HepG2 (cell line): ENCODE measurements at regions not wholly inside any gene's neighbourhood (a gene's known extent, or its start where the extent isn't known, plus 50 kb on each side); places are given as distances from the start of the nearest gene placed in this dataset.

Source experiments
- ATAC-seq: fragments of 200-7000 bp; cut with Tn5 transposase; 3 replicates; pipeline ENCODE4 v1.9.1; 2020; ENCODE audit warnings: mild to moderate bottlenecking, moderate library complexity
- BruUV-seq: library from RNA; stranded (reverse); fragments of 400-500 nt; replicated peaks from 2 replicates; lab custom pipeline; 2021; lab: Mats Ljungman, UMichigan
- CTCF ChIA-PET: fragments of 300-600 bp; formaldehyde crosslinking; extraction: SDS; loops from one replicate; lab custom pipeline; 2021; ENCODE audit warnings: low total read pairs, inconsistent platforms, low intra/inter-chr PET ratio; lab: Yijun Ruan, JAX
- POLR2A ChIA-PET: fragments of 350-600 bp; sonication (Branson Sonifier 250); formaldehyde crosslinking; loops from one replicate; lab custom pipeline; 2020; ENCODE audit warnings: antibody characterized with exemption, inconsistent platforms; lab: Yijun Ruan, JAX
- DNase-seq: peaks from one replicate; pipeline ENCODE4 v3.0.0-alpha.2; 2015; ENCODE audit warnings: low spot score
- FAIRE-seq: peaks from 3 replicates; lab custom pipeline; 2011; peaks lifted over from hg19 to GRCh38; lab: Jason Lieb, UNC
- H2AFZ ChIP-seq: one replicate; pipeline ENCODE4 v1.6.1; 2011; ENCODE audit warnings: low read length, inconsistent platforms
- H3K27ac ChIP-seq: fragments of 300-600 bp; 3 replicates; pipeline ENCODE4 v1.8.0; 2011; ENCODE audit warnings: mixed run types, mild to moderate bottlenecking, mixed read lengths, low read length, inconsistent platforms; ENCODE audit not compliant: insufficient read depth; ENCODE audit errors: extremely low read length
- H3K27me3 ChIP-seq, 2 experiments: fragments of 200-600 bp in 1 of 2; 2 replicates in 1 of 2; 3 replicates in 1 of 2; pipeline versions ENCODE4 v1.6.0 to v1.8.0; 2011; ENCODE audit warnings: low read length in 2 of 2, mild to moderate bottlenecking in 2 of 2, moderate library complexity in 2 of 2, inconsistent platforms in 1 of 2; ENCODE audit not compliant: insufficient read depth in 2 of 2, control insufficient read depth in 1 of 2
- H3K36me3 ChIP-seq, 2 experiments: fragments of 200-600 bp in 1 of 2; replicated peaks in 1 of 2; 2 replicates in 1 of 2; 3 replicates in 1 of 2; pipeline versions ENCODE4 v1.5.1 to v1.8.0; 2011; ENCODE audit warnings: low read length in 2 of 2, inconsistent platforms in 1 of 2; ENCODE audit not compliant: insufficient read depth in 2 of 2, control insufficient read depth in 1 of 2
- H3K4me1 ChIP-seq: 2 replicates; pipeline ENCODE4 v1.5.1; 2012; ENCODE audit warnings: low read length, inconsistent platforms; ENCODE audit not compliant: insufficient read depth
- H3K4me2 ChIP-seq: 2 replicates; pipeline ENCODE4 v1.6.0; 2011; ENCODE audit warnings: low read depth, low read length, inconsistent platforms
- H3K4me3 ChIP-seq, 3 experiments: fragments of 200-600 bp in 1 of 3; sonication (generic), shearing (Covaris generic) in 1 of 3; replicated peaks in 1 of 3; 2 replicates each; pipeline ENCODE4 v1.5.1; 2011 to 2016; ENCODE audit warnings: low read length in 3 of 3, inconsistent platforms in 2 of 3, low read depth in 2 of 3, mild to moderate bottlenecking in 2 of 3, control low read depth in 1 of 3, mixed read lengths in 1 of 3; ENCODE audit not compliant: insufficient read depth in 1 of 3
- H3K79me2 ChIP-seq: one replicate; pipeline ENCODE4 v1.6.1; 2011; ENCODE audit warnings: low read length, inconsistent platforms; ENCODE audit not compliant: insufficient read depth
- H3K9ac ChIP-seq: 2 replicates; pipeline ENCODE4 v1.6.0; 2011; ENCODE audit warnings: mild to moderate bottlenecking, low read depth, low read length, inconsistent platforms; ENCODE audit not compliant: insufficient read depth
- H3K9me3 ChIP-seq: 2 replicates; pipeline ENCODE4 v1.5.1; 2012; ENCODE audit warnings: mild to moderate bottlenecking, low read length
- H4K20me1 ChIP-seq: 2 replicates; pipeline ENCODE4 v1.6.0; 2011; ENCODE audit warnings: inconsistent platforms, mild to moderate bottlenecking, low read length, moderate library complexity; ENCODE audit not compliant: insufficient read depth
- KIAA2018 ChIP-seq: sonication (generic); formaldehyde crosslinking; IDR thresholded peaks from 2 replicates; pipeline ENCODE4 v1.5.0; 2020; ENCODE audit warnings: mild to moderate bottlenecking, missing genetic modification reagents, borderline replicate concordance
- TAF15 ChIP-seq: fragments of 200-400 bp; formaldehyde crosslinking; IDR thresholded peaks from one replicate; pipeline ENCODE4 v1.6.1; 2018; ENCODE audit warnings: mild to moderate bottlenecking, low read depth, low read length; ENCODE audit not compliant: poor library complexity, severe bottlenecking
- TFDP2 ChIP-seq: sonication (generic); formaldehyde crosslinking; IDR thresholded peaks from 2 replicates; pipeline ENCODE4 v1.4.0; 2020; ENCODE audit warnings: missing genetic modification reagents
- TOPORS ChIP-seq: sonication (generic); formaldehyde crosslinking; IDR thresholded peaks from 2 replicates; pipeline ENCODE4 v1.8.0; 2023; ENCODE audit warnings: mild to moderate bottlenecking, missing genetic modification reagents
- ZNF574 ChIP-seq: sonication (generic); formaldehyde crosslinking; IDR thresholded peaks from 2 replicates; pipeline ENCODE4 v1.4.0; 2020; ENCODE audit warnings: missing genetic modification reagents
- ZNF652 ChIP-seq: IDR thresholded peaks from 2 replicates; pipeline ENCODE4 v1.6.1; 2016; ENCODE audit warnings: low read depth, borderline replicate concordance
- ZNF780A ChIP-seq: sonication (generic); formaldehyde crosslinking; IDR thresholded peaks from 2 replicates; pipeline ENCODE4 v1.8.0; 2022; ENCODE audit warnings: mild to moderate bottlenecking, missing genetic modification reagents, moderate library complexity
- ZNF792 ChIP-seq: IDR thresholded peaks from 2 replicates; pipeline ENCODE4 v1.6.1; 2016
- WGBS: methylation state at CpG from one replicate; pipeline ENCODE4 v1.1.6; 2017; ENCODE audit warnings: low lambda C conversion rate; 5-methylcytosine and 5-hydroxymethylcytosine counted together
- in situ Hi-C: cut with HindIII; loops from 2 replicates; pipeline ENCODE4 v1.10.0; 2017; ENCODE audit warnings: low pct_unique_long_range_greater_than_20kb; ENCODE audit not compliant: extremely low pct_ligation_motif_present
- intact Hi-C: fragments of 100-400 bp; cut with micrococcal nuclease; formaldehyde crosslinking; loops from one replicate; pipeline ENCODE4 v1.10.0; 2022; ENCODE audit not compliant: unreplicated experiment

GRCh38 chr4:31141095-31141831 is 421.1 kb downstream of the PCDH7 start (continued):
- TF ChIP-seq TFDP2 (CRISPR knock-in tag) (no peak), KIAA2018 (CRISPR knock-in tag) (no peak)
- TF ChIP-seq, all 625 proteins: peak for 0

GRCh38 chr4:31141832-31142142 is 421.6 kb downstream of the PCDH7 start:
- BruUV-seq: no TSS peak
- POLR2A ChIA-PET: no interaction called here
- H3K4me3 ChIP-seq: no peak overlapping the region
- WGBS: 11% methylated on average over 1 of the region's 1 CpG
- no peak overlapping the region for H3K4me2 ChIP-seq
- no peaks in the 10 kb centered on the region for H3K27me3 ChIP-seq
- no peak for FAIRE-seq
- intact Hi-C loops (no loop called here), in situ Hi-C loops (no loop called here)
- no peak for ATAC-seq
- H3K36me3 ChIP-seq: no peaks in the 10 kb centered on the region
- no peak overlapping the region for H2AFZ ChIP-seq
- no peaks in the 10 kb centered on the region for H3K4me1 ChIP-seq
- CTCF ChIA-PET: no interaction called here
- no peaks in the 10 kb centered on the region for H3K79me2 ChIP-seq
- H4K20me1 ChIP-seq: no peaks in the 10 kb centered on the region
- H3K9me3 ChIP-seq: no peaks in the 10 kb centered on the region
- DNase-seq: no peak
- H3K27ac ChIP-seq: no peak overlapping the region
- no peak overlapping the region for H3K9ac ChIP-seq
- no peak for TF ChIP-seq TAF15
- TF ChIP-seq ZNF574 (CRISPR knock-in tag): no peak
- no peak for TF ChIP-seq TFDP2 (CRISPR knock-in tag)
- TF ChIP-seq ZNF792: no peak
- no peak for TF ChIP-seq TOPORS (CRISPR knock-in tag)
- TF ChIP-seq ZNF652 (CRISPR knock-in tag): no peak
- TF ChIP-seq ZNF780A: no peak
